A549 (cell line): ENCODE measurements at regions not wholly inside any gene's neighbourhood (a gene's known extent, or its start where the extent isn't known, plus 50 kb on each side); places are given as distances from the start of the nearest gene placed in this dataset.

Experiments used
- CBX8 ChIP-seq: fragments of 200-600 bp; sonication (generic); IDR thresholded peaks from 2 replicates; pipeline ENCODE4 v1.6.1; 2016
- HMGXB4 ChIP-seq: fragments of 250-450 bp; sonication (Bioruptor Pico); IDR thresholded peaks from 2 replicates; pipeline ENCODE4 v1.5.0; 2021; ENCODE audit warnings: mild to moderate bottlenecking, moderate library complexity, borderline replicate concordance
- POLR2A ChIP-seq: IDR thresholded peaks from 2 replicates; pipeline ENCODE4 v1.6.1; 2012; ENCODE audit warnings: mild to moderate bottlenecking, low read length
- RAD21 ChIP-seq, 2 experiments: fragments of >200 bp in 1 of 2; sonication (Bioruptor Twin) in 1 of 2; formaldehyde crosslinking in 1 of 2; IDR thresholded peaks in 1 of 2; conservative IDR thresholded peaks in 1 of 2; 2 replicates in 1 of 2; 3 replicates in 1 of 2; pipeline ENCODE4 v1.6.1; 2012 to 2018; ENCODE audit warnings: inconsistent platforms in 1 of 2
- REST ChIP-seq: fragments of 200-600 bp; sonication (generic); IDR thresholded peaks from 2 replicates; pipeline ENCODE4 v1.6.1; 2016; ENCODE audit warnings: antibody characterized with exemption, mild to moderate bottlenecking, moderate library complexity
- TF ChIP-seq, protein P1 (sequence below): fragments of >200 bp; sonication (Bioruptor Twin); formaldehyde crosslinking; IDR thresholded peaks from 3 replicates; pipeline ENCODE4 v1.5.1; 2016

DNA sequence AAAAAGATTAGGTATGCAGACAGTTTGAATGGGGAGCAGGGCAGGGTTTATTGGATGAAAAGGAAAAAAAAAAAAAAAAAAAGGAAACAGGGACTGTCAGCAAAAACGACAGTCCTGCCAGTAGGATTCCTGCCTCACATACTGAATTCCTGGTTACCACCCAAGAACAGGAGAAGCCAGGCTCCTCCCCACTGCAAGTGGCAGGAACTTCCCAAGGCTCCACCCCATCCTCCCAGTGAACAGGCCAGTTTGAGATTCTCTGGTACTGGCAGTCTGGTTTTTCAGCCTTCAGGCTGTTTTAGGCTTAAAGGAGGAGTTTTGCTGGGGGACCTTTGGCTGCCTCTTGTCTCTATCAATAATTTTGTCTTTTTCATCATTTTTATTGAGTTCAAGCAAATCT is 360.0 kb upstream of the CXorf51A start:
- no peak for TF ChIP-seq POLR2A
- TF ChIP-seq CBX8: no peak
- no peak for TF ChIP-seq REST
- no peak for TF ChIP-seq RAD21 (conservative IDR thresholded peaks at IDR 0.05 in 1 of 2, IDR thresholded peaks at IDR 0.05 in 1 of 2)
- TF ChIP-seq HMGXB4 (CRISPR knock-in tag): no peak
- TF ChIP-seq, protein P1, sequence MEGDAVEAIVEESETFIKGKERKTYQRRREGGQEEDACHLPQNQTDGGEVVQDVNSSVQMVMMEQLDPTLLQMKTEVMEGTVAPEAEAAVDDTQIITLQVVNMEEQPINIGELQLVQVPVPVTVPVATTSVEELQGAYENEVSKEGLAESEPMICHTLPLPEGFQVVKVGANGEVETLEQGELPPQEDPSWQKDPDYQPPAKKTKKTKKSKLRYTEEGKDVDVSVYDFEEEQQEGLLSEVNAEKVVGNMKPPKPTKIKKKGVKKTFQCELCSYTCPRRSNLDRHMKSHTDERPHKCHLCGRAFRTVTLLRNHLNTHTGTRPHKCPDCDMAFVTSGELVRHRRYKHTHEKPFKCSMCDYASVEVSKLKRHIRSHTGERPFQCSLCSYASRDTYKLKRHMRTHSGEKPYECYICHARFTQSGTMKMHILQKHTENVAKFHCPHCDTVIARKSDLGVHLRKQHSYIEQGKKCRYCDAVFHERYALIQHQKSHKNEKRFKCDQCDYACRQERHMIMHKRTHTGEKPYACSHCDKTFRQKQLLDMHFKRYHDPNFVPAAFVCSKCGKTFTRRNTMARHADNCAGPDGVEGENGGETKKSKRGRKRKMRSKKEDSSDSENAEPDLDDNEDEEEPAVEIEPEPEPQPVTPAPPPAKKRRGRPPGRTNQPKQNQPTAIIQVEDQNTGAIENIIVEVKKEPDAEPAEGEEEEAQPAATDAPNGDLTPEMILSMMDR: no peak
